ENCODE measurements at regions not wholly inside any gene's neighbourhood (a gene's known extent, or its start where the extent isn't known, plus 50 kb on each side); places are given as distances from the start of the nearest gene placed in this dataset.

GRCh38 chr6:4614637-4615036 is 161.6 kb upstream of the CDYL start:
- TF ChIP-seq TAF1 (IDR thresholded peaks at IDR 0.05; ENCODE audit: low read depth) (no peak), EGR1 (IDR thresholded peaks at IDR 0.05) (no peak), FOXM1 (IDR thresholded peaks at IDR 0.05; ENCODE audit: borderline replicate concordance, low read depth) (no peak), TCF12 (IDR thresholded peaks at IDR 0.05; ENCODE audit: low read depth) (no peak), ZBTB7A (IDR thresholded peaks at IDR 0.05; ENCODE audit: low read depth) (no peak), REST (IDR thresholded peaks at IDR 0.05; ENCODE audit: low read depth) (no peak), TEAD4 (IDR thresholded peaks at IDR 0.05) (no peak), CEBPB (IDR thresholded peaks at IDR 0.05) (no peak), NFIC (IDR thresholded peaks at IDR 0.05) (no peak), YY1 (IDR thresholded peaks at IDR 0.05; ENCODE audit: low read depth) (no peak), USF1 (IDR thresholded peaks at IDR 0.05) (no peak), RAD21 (IDR thresholded peaks at IDR 0.05; ENCODE audit: low read depth) (no peak), EP300 (IDR thresholded peaks at IDR 0.05; ENCODE audit: borderline replicate concordance) (no peak), CREB1 (IDR thresholded peaks at IDR 0.05; ENCODE audit: low read depth) (no peak)
- TF ChIP-seq, protein P1, sequence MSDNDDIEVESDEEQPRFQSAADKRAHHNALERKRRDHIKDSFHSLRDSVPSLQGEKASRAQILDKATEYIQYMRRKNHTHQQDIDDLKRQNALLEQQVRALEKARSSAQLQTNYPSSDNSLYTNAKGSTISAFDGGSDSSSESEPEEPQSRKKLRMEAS (IDR thresholded peaks at IDR 0.05) = no peak

- TF ChIP-seq EP300 (IDR thresholded peaks at IDR 0.05; ENCODE audit: borderline replicate concordance) (no peak), FOXM1 (IDR thresholded peaks at IDR 0.05; ENCODE audit: borderline replicate concordance, low read depth) (no peak), YY1 (IDR thresholded peaks at IDR 0.05; ENCODE audit: low read depth) (no peak), TEAD4 (IDR thresholded peaks at IDR 0.05) (no peak), CEBPB (IDR thresholded peaks at IDR 0.05) (no peak)
- TF ChIP-seq, protein P1 (IDR thresholded peaks at IDR 0.05) = no peak
Measured at GRCh38 chr6:4613795-4614194, 162.4 kb upstream of the CDYL start.

DNA sequence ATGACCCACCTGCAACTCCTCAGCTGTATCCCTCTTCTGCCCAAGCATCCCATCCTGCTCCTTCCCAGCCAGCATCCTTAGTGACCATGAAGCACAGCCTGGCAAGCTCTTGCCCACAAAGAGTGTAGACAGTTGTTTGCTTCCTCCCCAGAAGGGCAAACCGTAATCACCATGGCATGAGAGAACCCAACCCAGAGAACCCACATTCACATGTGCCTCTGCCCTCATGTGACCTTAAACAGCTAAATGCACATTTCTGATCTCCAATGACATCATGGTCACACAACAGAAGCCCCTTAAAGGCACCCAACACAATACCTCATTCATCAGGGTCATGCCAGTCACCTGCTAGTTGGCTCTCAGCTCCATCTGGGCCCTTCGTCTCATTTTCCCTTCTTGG is 162.8 kb upstream of the CDYL start:
- TF ChIP-seq EGR1 (IDR thresholded peaks at IDR 0.05) (no peak), NFIC (IDR thresholded peaks at IDR 0.05) (no peak), TEAD4 (IDR thresholded peaks at IDR 0.05) (no peak)

- TF ChIP-seq TAF1 (IDR thresholded peaks at IDR 0.05; ENCODE audit: low read depth) (no peak), USF1 (IDR thresholded peaks at IDR 0.05) (no peak), EP300 (IDR thresholded peaks at IDR 0.05; ENCODE audit: borderline replicate concordance) (no peak), NFIC (IDR thresholded peaks at IDR 0.05) (no peak), TEAD4 (IDR thresholded peaks at IDR 0.05) (no peak), RAD21 (IDR thresholded peaks at IDR 0.05; ENCODE audit: low read depth) (no peak), CEBPB (IDR thresholded peaks at IDR 0.05) (no peak), REST (IDR thresholded peaks at IDR 0.05; ENCODE audit: low read depth) (no peak), TCF12 (IDR thresholded peaks at IDR 0.05; ENCODE audit: low read depth) (no peak), CREB1 (IDR thresholded peaks at IDR 0.05; ENCODE audit: low read depth) (no peak), YY1 (IDR thresholded peaks at IDR 0.05; ENCODE audit: low read depth) (no peak), EGR1 (IDR thresholded peaks at IDR 0.05) (no peak), FOXM1 (IDR thresholded peaks at IDR 0.05; ENCODE audit: borderline replicate concordance, low read depth) (no peak), ZBTB7A (IDR thresholded peaks at IDR 0.05; ENCODE audit: low read depth) (no peak)
- TF ChIP-seq, protein P1 (IDR thresholded peaks at IDR 0.05) = no peak
Measured at GRCh38 chr6:4612636-4613171, 163.5 kb upstream of the CDYL start.

DNA sequence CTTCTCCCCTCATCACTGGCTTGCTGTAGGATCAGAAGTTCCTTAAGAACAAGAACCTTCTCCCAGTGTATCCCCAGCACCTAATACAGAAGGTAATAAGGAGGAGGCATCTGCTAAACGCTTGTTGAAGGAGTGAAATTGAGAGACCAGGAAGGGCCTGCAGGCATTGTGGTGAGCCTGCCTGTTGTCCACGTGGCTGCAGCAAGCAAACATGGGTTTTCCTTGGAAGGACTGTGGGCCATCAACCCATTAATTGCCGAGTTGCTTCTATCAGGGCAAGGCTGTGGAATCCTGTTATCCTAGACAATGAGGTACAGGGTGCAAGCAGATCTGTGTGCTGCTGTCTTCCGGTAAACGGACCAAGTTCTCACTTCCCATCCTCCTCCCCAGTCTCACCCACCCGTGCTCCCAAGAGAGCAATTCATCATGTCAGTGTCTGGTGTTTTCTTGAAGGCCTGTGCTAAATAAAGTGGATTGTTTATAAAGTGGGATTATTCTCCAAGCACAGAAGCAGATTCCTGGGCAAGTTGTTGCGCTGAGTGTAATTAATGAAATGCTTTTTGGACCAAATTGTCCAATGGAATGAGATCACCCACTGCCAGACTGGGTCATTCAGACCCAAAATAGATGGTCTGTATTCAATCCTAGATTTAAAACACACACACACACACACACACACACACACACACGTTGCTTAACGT is 164.6 kb upstream of the CDYL start:
- no peak for TF ChIP-seq CEBPB (IDR thresholded peaks at IDR 0.05)
- TF ChIP-seq NFIC (IDR thresholded peaks at IDR 0.05) = no peak
- TF ChIP-seq YY1 (IDR thresholded peaks at IDR 0.05; ENCODE audit: low read depth) = no peak
- no peak for TF ChIP-seq ZBTB7A (IDR thresholded peaks at IDR 0.05; ENCODE audit: low read depth)
- no peak for TF ChIP-seq CREB1 (IDR thresholded peaks at IDR 0.05; ENCODE audit: low read depth)

DNA sequence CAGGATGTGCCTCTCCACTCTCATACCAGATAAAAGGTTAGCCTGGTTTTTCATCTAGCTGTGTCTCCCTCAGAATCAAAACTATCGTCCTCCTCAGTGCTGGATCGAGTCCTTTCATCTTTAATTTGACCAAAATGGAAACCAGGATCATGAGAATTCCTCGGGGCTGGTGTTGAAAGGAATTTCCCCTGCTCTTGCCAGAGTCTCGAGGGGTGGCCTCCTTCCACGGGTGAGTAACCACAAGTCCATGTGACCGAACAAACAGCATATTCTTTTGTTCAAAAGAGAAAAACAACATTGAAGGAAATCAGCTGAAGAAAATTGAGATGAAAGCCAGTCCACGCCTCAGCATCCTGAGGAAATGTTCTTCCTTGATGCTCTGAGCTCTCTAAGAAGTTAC is 165.9 kb upstream of the CDYL start:
- TF ChIP-seq TEAD4 (IDR thresholded peaks at IDR 0.05) (no peak), USF1 (IDR thresholded peaks at IDR 0.05) (peak; percentile 66; the same call in 1 of the 2 replicates), RAD21 (IDR thresholded peaks at IDR 0.05; ENCODE audit: low read depth) (no peak), EGR1 (IDR thresholded peaks at IDR 0.05) (no peak), CREB1 (IDR thresholded peaks at IDR 0.05; ENCODE audit: low read depth) (no peak), FOXM1 (IDR thresholded peaks at IDR 0.05; ENCODE audit: borderline replicate concordance, low read depth) (no peak), YY1 (IDR thresholded peaks at IDR 0.05; ENCODE audit: low read depth) (no peak), CEBPB (IDR thresholded peaks at IDR 0.05) (no peak), TCF12 (IDR thresholded peaks at IDR 0.05; ENCODE audit: low read depth) (no peak), EP300 (IDR thresholded peaks at IDR 0.05; ENCODE audit: borderline replicate concordance) (0 out of 2 replicates have a peak, but pooled peaks have one; percentile 24), REST (IDR thresholded peaks at IDR 0.05; ENCODE audit: low read depth) (no peak), ZBTB7A (IDR thresholded peaks at IDR 0.05; ENCODE audit: low read depth) (no peak), TAF1 (IDR thresholded peaks at IDR 0.05; ENCODE audit: low read depth) (no peak), NFIC (IDR thresholded peaks at IDR 0.05) (peak; percentile 36)
- TF ChIP-seq, protein P1 (IDR thresholded peaks at IDR 0.05) = 0 out of 2 replicates have a peak, but pooled peaks have one; percentile 32
